Calu3 (cell line): ENCODE measurements at regions not wholly inside any gene's neighbourhood (a gene's known extent, or its start where the extent isn't known, plus 50 kb on each side); places are given as distances from the start of the nearest gene placed in this dataset.

Source experiments
- BruUV-seq: library from RNA; stranded (reverse); fragments of 400-500 nt; replicated peaks from 2 replicates; lab custom pipeline; 2021; lab: Mats Ljungman, UMichigan
- CTCF ChIA-PET: fragments of 300-600 bp; sonication (Branson Sonifier 250); formaldehyde crosslinking; loops from one replicate; lab custom pipeline; 2022; ENCODE audit warnings: antibody characterized with exemption; lab: Charles Lee
- DNase-seq: peaks from one replicate; pipeline ENCODE4 v3.0.0; 2022
- H3K27ac Mint-ChIP-seq: one replicate; pipeline ENCODE4 v1.8.0; 2022; ENCODE audit warnings: mixed read lengths; ENCODE audit not compliant: unreplicated experiment
- H3K27me3 Mint-ChIP-seq: one replicate; pipeline ENCODE4 v1.8.0; 2022; ENCODE audit warnings: mixed read lengths; ENCODE audit not compliant: unreplicated experiment
- H3K36me3 Mint-ChIP-seq: one replicate; pipeline ENCODE4 v1.8.0; 2022; ENCODE audit warnings: mild to moderate bottlenecking, moderate library complexity, mixed read lengths; ENCODE audit not compliant: insufficient read depth, unreplicated experiment
- H3K4me1 Mint-ChIP-seq: one replicate; pipeline ENCODE4 v1.8.0; 2022; ENCODE audit warnings: mild to moderate bottlenecking, low read depth, mixed read lengths; ENCODE audit not compliant: unreplicated experiment
- H3K4me3 Mint-ChIP-seq: one replicate; pipeline ENCODE4 v1.8.0; 2022; ENCODE audit warnings: mild to moderate bottlenecking, low read depth, moderate library complexity, mixed read lengths; ENCODE audit not compliant: unreplicated experiment
- H3K9me3 Mint-ChIP-seq: one replicate; pipeline ENCODE4 v1.8.0; 2022; ENCODE audit warnings: low read depth, mixed read lengths; ENCODE audit not compliant: unreplicated experiment
- CTCF ChIP-seq: fragments of 200-600 bp; IDR thresholded peaks from one replicate; pipeline ENCODE4 v1.8.0; 2022; ENCODE audit warnings: antibody characterized with exemption; ENCODE audit not compliant: unreplicated experiment
- intact Hi-C: fragments of 100-400 bp; cut with micrococcal nuclease; formaldehyde crosslinking; loops from one replicate; pipeline ENCODE4 v1.10.0; 2022; ENCODE audit not compliant: unreplicated experiment

DNA sequence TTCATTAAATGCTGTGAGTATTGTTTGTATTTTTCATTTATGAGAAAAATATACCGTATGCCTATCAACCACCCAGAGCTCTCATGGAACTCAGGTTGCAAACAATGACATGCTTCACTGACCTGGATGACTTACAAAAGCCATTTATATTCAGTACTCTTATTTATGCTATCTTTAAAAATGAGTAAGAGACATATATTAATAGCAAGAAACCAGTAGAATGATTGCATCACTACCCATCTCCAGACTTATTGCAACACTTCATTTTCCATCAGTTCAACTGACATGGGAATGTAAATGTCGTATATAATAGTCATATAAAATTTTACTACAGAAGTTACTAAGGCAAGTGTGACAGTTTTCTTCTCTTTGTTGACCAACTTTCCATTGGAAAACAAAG, 69.1 kb downstream of the OTP start:
- no peak for TF ChIP-seq CTCF
- no TSS peak for BruUV-seq
- no peak overlapping the region for H3K4me3 Mint-ChIP-seq
- CTCF ChIA-PET = no interaction called here
- H3K27me3 Mint-ChIP-seq = no peaks in the 10 kb centered on the region
- intact Hi-C loops = loop anchor here (5.0 kb wide), 1 partner anchor 63 kb away; no protein-coding TSS in a partner anchor
- no peaks in the 10 kb centered on the region for H3K9me3 Mint-ChIP-seq
- H3K4me1 Mint-ChIP-seq = no peaks in the 10 kb centered on the region
- H3K36me3 Mint-ChIP-seq = no peaks in the 10 kb centered on the region
- H3K27ac Mint-ChIP-seq = no peak overlapping the region
- DNase-seq = no peak

DNA sequence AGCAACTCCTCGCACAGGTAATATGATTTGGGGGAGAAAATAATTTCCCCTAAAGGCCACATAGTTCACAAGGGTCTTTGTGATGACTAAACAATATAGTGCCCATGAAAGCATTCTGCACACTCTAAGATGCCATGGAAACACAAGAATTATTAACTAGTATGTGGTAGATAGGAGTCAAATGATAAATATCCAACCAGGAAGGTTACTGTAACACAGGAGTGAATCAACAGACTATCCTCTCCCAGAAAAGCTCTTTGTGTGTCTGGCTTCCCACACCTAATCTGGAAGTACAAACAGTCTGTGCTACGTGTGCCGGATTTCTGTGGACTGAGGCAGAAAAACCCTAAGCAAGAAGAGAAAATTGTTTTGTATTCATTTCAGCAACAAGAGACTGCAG, 70.0 kb downstream of the OTP start:
- TF ChIP-seq CTCF = no peak
- no TSS peak for BruUV-seq
- Mint-ChIP-seq H3K36me3 (no peaks in the 10 kb centered on the region), H3K4me1 (no peaks in the 10 kb centered on the region), H3K27me3 (no peaks in the 10 kb centered on the region), H3K4me3 (no peak overlapping the region), H3K9me3 (no peaks in the 10 kb centered on the region), H3K27ac (no peak overlapping the region)
- CTCF ChIA-PET = interaction anchor here (0.6 kb wide), 1 partner anchor 1343 kb away, joined by 6 read pairs; no protein-coding TSS in a partner anchor
- no peak for DNase-seq
- intact Hi-C loops = loop anchor here (5.0 kb wide), 1 partner anchor 64 kb away; no protein-coding TSS in a partner anchor

GRCh38 chr5:77568082-77568481, 70.4 kb downstream of the OTP start:
- Mint-ChIP-seq H3K9me3 (no peaks in the 10 kb centered on the region), H3K4me1 (no peaks in the 10 kb centered on the region), H3K27me3 (no peaks in the 10 kb centered on the region), H3K4me3 (no peak overlapping the region), H3K27ac (no peak overlapping the region), H3K36me3 (no peaks in the 10 kb centered on the region)
- no peak for DNase-seq
- CTCF ChIA-PET = interaction anchor here (0.6 kb wide), 1 partner anchor 1344 kb away, joined by 6 read pairs; no protein-coding TSS in a partner anchor
- intact Hi-C loops = loop anchor here (5.0 kb wide), 1 partner anchor 64 kb away; no protein-coding TSS in a partner anchor
- no TSS peak for BruUV-seq
- TF ChIP-seq CTCF = no peak

DNA sequence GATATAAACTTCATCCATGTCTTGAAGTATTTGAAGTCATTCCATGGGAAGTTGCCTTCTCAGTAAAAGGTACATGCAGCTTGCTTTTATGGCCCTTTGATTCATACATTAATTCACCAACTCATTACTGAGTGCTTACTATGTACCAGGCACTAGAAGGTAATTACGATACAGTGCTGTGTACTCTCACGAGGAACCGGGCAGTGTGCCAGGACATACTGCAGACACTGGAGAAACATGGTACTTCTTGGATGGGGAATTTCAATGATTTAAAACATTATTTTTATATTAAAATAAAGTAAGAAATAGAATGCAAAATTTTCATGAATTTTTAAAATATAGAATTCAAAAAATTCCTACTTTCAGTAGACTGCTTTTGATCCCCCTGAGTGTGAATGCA, 71.4 kb upstream of the WDR41 start:
- no peak for TF ChIP-seq CTCF
- intact Hi-C loops = no loop called here
- H3K4me1 Mint-ChIP-seq = no peaks in the 10 kb centered on the region
- H3K4me3 Mint-ChIP-seq = no peak overlapping the region
- BruUV-seq = no TSS peak
- H3K36me3 Mint-ChIP-seq = no peaks in the 10 kb centered on the region
- no peak for DNase-seq
- no peak overlapping the region for H3K27ac Mint-ChIP-seq
- H3K27me3 Mint-ChIP-seq = no peaks in the 10 kb centered on the region
- H3K9me3 Mint-ChIP-seq = no peaks in the 10 kb centered on the region
- CTCF ChIA-PET = no interaction called here
